HG02623 (cell line): ENCODE measurements at regions not wholly inside any gene's neighbourhood (a gene's known extent, or its start where the extent isn't known, plus 50 kb on each side); places are given as distances from the start of the nearest gene placed in this dataset.

Experiments
- ATAC-seq: cut with Tn5 transposase; IDR thresholded peaks from one replicate; pipeline ENCODE4 v1.9.1; 2021; ENCODE audit warnings: moderate library complexity; ENCODE audit not compliant: unreplicated experiment

GRCh38 chr15:52923626-52924025, 133.5 kb upstream of the ONECUT1 start:
- no peak for ATAC-seq

- ATAC-seq: no peak
These were observed 132.7 kb upstream of the ONECUT1 start for GRCh38 chr15:52922871-52923270.

DNA sequence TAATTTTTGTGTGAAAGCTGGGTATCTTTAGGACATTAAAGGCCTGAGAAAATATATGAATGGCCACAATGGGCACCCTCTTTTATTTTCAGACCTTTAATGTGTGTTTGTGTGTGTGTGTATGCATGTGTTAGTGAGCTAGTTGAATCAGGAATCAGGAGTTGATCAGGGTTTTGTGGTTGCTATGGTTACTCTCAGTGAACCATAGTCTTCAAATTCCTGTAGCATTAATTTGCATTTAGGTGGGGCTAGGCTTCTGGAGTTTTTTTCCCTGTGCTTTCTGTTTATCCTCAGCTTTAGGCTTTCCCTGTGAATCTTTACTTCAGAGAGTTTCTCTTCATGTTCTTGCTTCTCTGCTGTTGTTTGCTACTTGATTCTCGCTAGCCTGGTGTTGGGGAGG, 122.0 kb upstream of the ONECUT1 start:
- ATAC-seq: no peak

GRCh38 chr15:52893338-52893737, 103.2 kb upstream of the ONECUT1 start:
- no peak for ATAC-seq

- ATAC-seq: no peak
These were observed 89.8 kb upstream of the ONECUT1 start for GRCh38 chr15:52879904-52880303.

GRCh38 chr15:52879145-52879544, 89.0 kb upstream of the ONECUT1 start:
- no peak for ATAC-seq

GRCh38 chr15:52876991-52877663, 87.0 kb upstream of the ONECUT1 start:
- no peak for ATAC-seq

- no peak for ATAC-seq
These were observed 82.1 kb upstream of the ONECUT1 start for GRCh38 chr15:52872036-52872818.

GRCh38 chr15:52870015-52870414, 79.9 kb upstream of the ONECUT1 start:
- no peak for ATAC-seq

GRCh38 chr15:52866698-52867097, 76.6 kb upstream of the ONECUT1 start:
- ATAC-seq: no peak

DNA sequence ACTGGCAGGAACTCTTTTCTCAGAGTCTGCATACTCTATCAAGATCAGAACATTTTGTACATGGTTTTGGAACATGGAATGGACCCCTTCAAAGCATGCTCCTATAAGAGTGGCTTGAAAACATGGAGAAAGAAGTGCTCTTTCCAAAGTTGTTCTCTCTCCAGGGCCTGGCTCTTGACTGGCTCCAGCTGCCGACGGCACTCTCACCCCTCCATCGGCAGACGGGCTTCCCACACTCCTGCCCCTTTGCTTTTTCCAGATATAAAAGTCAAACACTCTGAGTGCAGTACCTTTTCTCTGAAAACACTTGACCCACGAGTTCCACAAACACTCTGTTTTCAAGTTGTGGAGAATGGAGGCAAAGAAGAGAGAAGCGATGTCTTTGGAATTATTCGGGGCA, 72.5 kb upstream of the ONECUT1 start:
- no peak for ATAC-seq

GRCh38 chr15:52858782-52859176, 68.6 kb upstream of the ONECUT1 start:
- no peak for ATAC-seq

DNA sequence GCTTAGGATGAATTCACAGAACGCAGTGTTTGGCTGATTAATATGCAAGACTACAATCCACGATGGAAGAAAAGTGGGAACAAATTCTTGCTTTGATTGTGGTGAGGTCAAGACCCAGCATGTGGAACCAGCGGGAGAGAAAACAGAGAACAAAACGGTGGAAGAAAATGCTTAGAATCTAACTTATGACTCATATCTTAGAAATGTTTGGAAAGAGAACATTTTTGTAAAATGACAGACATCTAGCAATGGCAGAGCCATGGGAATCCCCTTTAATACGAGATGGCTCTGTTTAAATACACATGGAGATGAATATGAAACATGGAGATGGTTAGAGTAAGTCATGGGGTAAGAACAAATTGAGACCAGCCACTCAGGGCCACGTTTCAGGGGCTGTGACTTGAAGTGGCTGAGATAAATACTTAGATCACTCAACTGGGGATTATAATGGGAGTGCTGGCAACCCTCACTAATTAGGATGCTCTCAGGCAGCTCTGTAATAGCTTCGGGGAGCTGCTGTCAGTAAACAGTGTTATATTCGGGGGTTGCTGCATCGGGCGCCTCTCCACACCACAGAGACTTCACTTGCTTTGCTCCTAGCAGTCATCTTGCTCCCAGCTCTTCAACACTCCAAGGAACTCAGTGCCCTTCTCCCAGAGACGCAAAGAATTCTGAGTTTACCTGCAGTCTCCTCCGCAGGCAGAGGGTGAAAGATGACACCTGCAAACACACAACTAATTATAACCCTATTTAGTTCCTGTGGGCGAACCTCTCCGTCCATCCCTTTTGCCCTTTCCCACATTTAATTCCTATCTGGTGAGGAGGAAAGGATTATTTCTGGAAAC, 68.0 kb upstream of the ONECUT1 start:
- no peak for ATAC-seq

- ATAC-seq: no peak
These were observed 67.3 kb upstream of the ONECUT1 start for GRCh38 chr15:52857471-52857870.

GRCh38 chr15:52856286-52856685, 66.2 kb upstream of the ONECUT1 start:
- no peak for ATAC-seq

DNA sequence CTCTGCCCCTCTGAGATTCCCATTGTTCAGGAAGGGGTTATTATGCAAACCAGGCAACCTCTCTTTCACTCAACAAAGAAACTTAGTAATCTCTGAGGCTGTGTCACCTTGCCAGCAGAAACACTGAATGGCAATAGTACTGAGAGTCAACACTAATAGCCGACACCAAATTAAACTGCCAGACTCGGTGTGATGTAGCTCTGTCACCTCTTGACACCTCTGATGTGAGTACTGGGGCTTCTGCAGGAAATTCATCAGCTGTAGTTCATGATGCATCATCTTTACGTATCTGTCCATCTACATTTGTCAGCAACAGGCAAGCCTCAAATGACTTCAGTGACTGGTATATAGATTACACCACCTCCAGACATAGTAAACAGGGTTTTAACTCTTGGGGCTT, 65.0 kb upstream of the ONECUT1 start:
- no peak for ATAC-seq

DNA sequence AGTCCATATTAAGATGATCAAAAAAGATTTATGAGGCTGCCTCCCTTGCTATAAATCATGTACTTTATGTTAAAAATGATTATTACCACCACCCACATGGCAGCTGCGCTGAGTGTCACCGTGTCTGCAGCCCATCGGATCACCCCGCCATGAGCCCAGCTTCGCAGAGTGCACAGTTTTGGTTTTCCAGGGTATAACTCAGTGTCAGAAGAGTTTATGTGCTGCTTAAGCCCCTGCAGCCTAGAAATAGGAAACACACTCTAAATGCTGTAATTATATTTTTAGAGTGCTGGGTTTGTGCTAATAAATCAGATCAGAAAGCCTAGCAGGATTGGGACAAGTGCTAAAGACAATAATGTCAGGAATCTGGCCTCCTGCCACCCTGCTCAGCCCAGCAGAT, 54.7 kb upstream of the ONECUT1 start:
- ATAC-seq: no peak
